ENCODE measurements at regions not wholly inside any gene's neighbourhood (a gene's known extent, or its start where the extent isn't known, plus 50 kb on each side); places are given as distances from the start of the nearest gene placed in this dataset.

GRCh38 chr11:44381261-44381660, 71.3 kb upstream of the ALX4 start (continued):
- TF ChIP-seq ZGPAT (CRISPR knock-in tag; IDR thresholded peaks at IDR 0.05) (no peak), EED (CRISPR knock-in tag; IDR thresholded peaks at IDR 0.05) (no peak), TFE3 (CRISPR knock-in tag; IDR thresholded peaks at IDR 0.05) (no peak), NFRKB (IDR thresholded peaks at IDR 0.05) (no peak), ZNF121 (CRISPR knock-in tag; IDR thresholded peaks at IDR 0.05) (no peak), FOSL1 (CRISPR knock-in tag; IDR thresholded peaks at IDR 0.05; ENCODE audit: borderline replicate concordance) (no peak), ZNF75D (CRISPR knock-in tag; IDR thresholded peaks at IDR 0.05; ENCODE audit: borderline replicate concordance) (no peak)
- TF ChIP-seq, protein P1, sequence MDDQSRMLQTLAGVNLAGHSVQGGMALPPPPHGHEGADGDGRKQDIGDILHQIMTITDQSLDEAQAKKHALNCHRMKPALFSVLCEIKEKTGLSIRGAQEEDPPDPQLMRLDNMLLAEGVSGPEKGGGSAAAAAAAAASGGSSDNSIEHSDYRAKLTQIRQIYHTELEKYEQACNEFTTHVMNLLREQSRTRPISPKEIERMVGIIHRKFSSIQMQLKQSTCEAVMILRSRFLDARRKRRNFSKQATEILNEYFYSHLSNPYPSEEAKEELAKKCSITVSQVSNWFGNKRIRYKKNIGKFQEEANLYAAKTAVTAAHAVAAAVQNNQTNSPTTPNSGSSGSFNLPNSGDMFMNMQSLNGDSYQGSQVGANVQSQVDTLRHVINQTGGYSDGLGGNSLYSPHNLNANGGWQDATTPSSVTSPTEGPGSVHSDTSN (CRISPR knock-in tag; IDR thresholded peaks at IDR 0.05; ENCODE audit: borderline replicate concordance) = no peak
- TF ChIP-seq, protein P2, sequence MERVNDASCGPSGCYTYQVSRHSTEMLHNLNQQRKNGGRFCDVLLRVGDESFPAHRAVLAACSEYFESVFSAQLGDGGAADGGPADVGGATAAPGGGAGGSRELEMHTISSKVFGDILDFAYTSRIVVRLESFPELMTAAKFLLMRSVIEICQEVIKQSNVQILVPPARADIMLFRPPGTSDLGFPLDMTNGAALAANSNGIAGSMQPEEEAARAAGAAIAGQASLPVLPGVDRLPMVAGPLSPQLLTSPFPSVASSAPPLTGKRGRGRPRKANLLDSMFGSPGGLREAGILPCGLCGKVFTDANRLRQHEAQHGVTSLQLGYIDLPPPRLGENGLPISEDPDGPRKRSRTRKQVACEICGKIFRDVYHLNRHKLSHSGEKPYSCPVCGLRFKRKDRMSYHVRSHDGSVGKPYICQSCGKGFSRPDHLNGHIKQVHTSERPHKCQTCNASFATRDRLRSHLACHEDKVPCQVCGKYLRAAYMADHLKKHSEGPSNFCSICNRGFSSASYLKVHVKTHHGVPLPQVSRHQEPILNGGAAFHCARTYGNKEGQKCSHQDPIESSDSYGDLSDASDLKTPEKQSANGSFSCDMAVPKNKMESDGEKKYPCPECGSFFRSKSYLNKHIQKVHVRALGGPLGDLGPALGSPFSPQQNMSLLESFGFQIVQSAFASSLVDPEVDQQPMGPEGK (CRISPR knock-in tag; IDR thresholded peaks at IDR 0.05) = no peak
